OCI-LY1 (cell line): ENCODE measurements at regions not wholly inside any gene's neighbourhood (a gene's known extent, or its start where the extent isn't known, plus 50 kb on each side); places are given as distances from the start of the nearest gene placed in this dataset.

Experiments
- H2AFZ ChIP-seq: fragments of 200-600 bp; sonication (generic), shearing (Covaris generic); 2 replicates; pipeline ENCODE4 v1.6.0; 2014; ENCODE audit warnings: antibody characterized with exemption, mild to moderate bottlenecking, low read length
- H3F3A ChIP-seq: fragments of 200-600 bp; sonication (generic), shearing (Covaris generic); 2 replicates; pipeline ENCODE4 v1.6.0; 2014; ENCODE audit warnings: mild to moderate bottlenecking, antibody characterized with exemption, low read length, moderate library complexity; ENCODE audit not compliant: insufficient read depth
- H3K27ac ChIP-seq: fragments of 200-600 bp; sonication (generic); 2 replicates; pipeline ENCODE4 v1.5.1; 2014; ENCODE audit warnings: low read length, mixed run types, mild to moderate bottlenecking, low read depth; ENCODE audit not compliant: poor library complexity, severe bottlenecking
- H3K27me3 ChIP-seq: fragments of 200-600 bp; sonication (generic); 2 replicates; pipeline ENCODE4 v1.6.0; 2014; ENCODE audit warnings: antibody characterized with exemption, mild to moderate bottlenecking, low read length, moderate library complexity; ENCODE audit not compliant: insufficient read depth
- H3K36me3 ChIP-seq: fragments of 200-600 bp; sonication (generic); 2 replicates; pipeline ENCODE4 v1.6.1; 2014; ENCODE audit warnings: mild to moderate bottlenecking, antibody characterized with exemption, low read length, moderate library complexity, mixed read lengths; ENCODE audit not compliant: insufficient read depth
- H3K4me1 ChIP-seq: fragments of 200-600 bp; sonication (generic); 2 replicates; pipeline ENCODE4 v1.5.1; 2014; ENCODE audit warnings: mild to moderate bottlenecking, low read length, moderate library complexity; ENCODE audit not compliant: insufficient read depth, severe bottlenecking
- H3K4me2 ChIP-seq: fragments of 200-600 bp; sonication (generic), shearing (Covaris generic); 2 replicates; pipeline ENCODE4 v1.6.1; 2014; ENCODE audit warnings: low read length
- H3K4me3 ChIP-seq: fragments of 200-600 bp; sonication (generic); 2 replicates; pipeline ENCODE4 v1.5.1; 2014; ENCODE audit warnings: low read length, low read depth, mild to moderate bottlenecking, mixed read lengths; ENCODE audit not compliant: poor library complexity, severe bottlenecking
- H3K79me2 ChIP-seq: fragments of 200-600 bp; shearing (Covaris generic); 2 replicates; pipeline ENCODE4 v1.6.1; 2016; ENCODE audit warnings: mixed run types, low read length, mixed read lengths; ENCODE audit not compliant: insufficient read depth
- H3K9ac ChIP-seq: fragments of 200-600 bp; sonication (generic), shearing (Covaris generic); 2 replicates; pipeline ENCODE4 v1.6.1; 2014; ENCODE audit warnings: mild to moderate bottlenecking, low read length, mixed read lengths
- H3K9me2 ChIP-seq: fragments of 200-600 bp; sonication (generic), shearing (Covaris generic); 2 replicates; pipeline ENCODE4 v1.6.1; 2014; ENCODE audit warnings: low read depth, mild to moderate bottlenecking, low read length, mixed read lengths
- H3K9me3 ChIP-seq: fragments of 200-600 bp; shearing (Covaris generic); 2 replicates; pipeline ENCODE4 v1.6.1; 2014; ENCODE audit warnings: low read length, mixed read lengths
- H4K20me1 ChIP-seq: fragments of 200-600 bp; sonication (generic), shearing (Covaris generic); 2 replicates; pipeline ENCODE4 v1.6.0; 2016; ENCODE audit warnings: mild to moderate bottlenecking, low read length; ENCODE audit not compliant: insufficient read depth
- CTCF ChIP-seq: fragments of 200-600 bp; sonication (generic), shearing (Covaris generic); IDR thresholded peaks from 2 replicates; pipeline ENCODE4 v1.5.1; 2017; ENCODE audit warnings: mild to moderate bottlenecking, antibody characterized with exemption, low read length, moderate library complexity, mixed read lengths
- EZH2 ChIP-seq: fragments of 200-600 bp; sonication (generic), shearing (Covaris generic); IDR thresholded peaks from 2 replicates; pipeline ENCODE4 v1.8.0; 2017; ENCODE audit warnings: borderline replicate concordance, mixed run types, mild to moderate bottlenecking, antibody characterized with exemption, low read length, moderate library complexity, mixed read lengths

GRCh38 chr17:79141578-79142355 is 67.1 kb downstream of the ENGASE start:
- Histone ChIP-seq H3K9me3 (no peaks in the 10 kb centered on the region), H3K36me3 (no peaks in the 10 kb centered on the region), H4K20me1 (no peaks in the 10 kb centered on the region), H2AFZ (no peak overlapping the region), H3K9me2 (no peaks in the 10 kb centered on the region), H3K27ac (no peak overlapping the region), H3K4me1 (no peaks in the 10 kb centered on the region), H3K4me3 (no peak overlapping the region), H3K9ac (no peak overlapping the region), H3K4me2 (no peak overlapping the region), H3F3A (no peaks in the 10 kb centered on the region), H3K79me2 (no peaks in the 10 kb centered on the region), H3K27me3 (no peaks in the 10 kb centered on the region; the same call in 1 of the 2 replicates)
- TF ChIP-seq EZH2, result no peak
- TF ChIP-seq CTCF, result no peak

DNA sequence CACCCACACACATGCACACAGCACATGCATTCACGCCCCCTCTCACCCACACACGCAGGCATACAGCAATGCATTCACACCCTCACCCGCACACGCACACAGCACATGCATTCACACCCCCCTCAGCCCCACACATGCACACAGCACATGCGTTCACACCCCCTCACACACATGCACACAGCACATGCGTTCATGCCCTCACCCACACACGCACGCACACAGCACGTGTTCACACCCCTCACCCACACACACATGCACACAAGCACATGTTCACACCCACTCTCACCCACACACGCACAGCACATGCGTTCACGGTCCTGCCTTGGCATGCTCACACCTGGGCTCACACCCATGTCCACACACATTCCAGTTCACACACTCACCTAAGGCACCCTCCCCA is 64.2 kb downstream of the ENGASE start:
- no peaks in the 10 kb centered on the region for H3K79me2 ChIP-seq
- no peak overlapping the region for H3K9ac ChIP-seq
- H3K27ac ChIP-seq, result no peak overlapping the region
- no peak overlapping the region for H3K4me3 ChIP-seq
- TF ChIP-seq CTCF (no peak), EZH2 (no peak)
- no peaks in the 10 kb centered on the region for H4K20me1 ChIP-seq
- H3F3A ChIP-seq, result no peaks in the 10 kb centered on the region
- H3K4me1 ChIP-seq, result no peaks in the 10 kb centered on the region
- no peak overlapping the region for H2AFZ ChIP-seq
- peaks cover 3% of the 10 kb centered on the region; the same call in 1 of the 2 replicates for H3K27me3 ChIP-seq
- H3K36me3 ChIP-seq, result no peaks in the 10 kb centered on the region
- H3K9me2 ChIP-seq, result no peaks in the 10 kb centered on the region
- H3K4me2 ChIP-seq, result no peak overlapping the region
- H3K9me3 ChIP-seq, result no peaks in the 10 kb centered on the region

- Histone ChIP-seq H3K9ac (no peak overlapping the region), H3K4me3 (no peak overlapping the region), H3K9me3 (no peaks in the 10 kb centered on the region), H3K4me2 (no peak overlapping the region), H3K27ac (no peak overlapping the region), H4K20me1 (no peaks in the 10 kb centered on the region), H3K79me2 (no peaks in the 10 kb centered on the region), H3K4me1 (no peaks in the 10 kb centered on the region), H2AFZ (no peak overlapping the region), H3K9me2 (no peaks in the 10 kb centered on the region), H3K27me3 (peaks cover 3% of the 10 kb centered on the region; the same call in 1 of the 2 replicates), H3F3A (no peaks in the 10 kb centered on the region), H3K36me3 (no peaks in the 10 kb centered on the region)
- no peak for TF ChIP-seq CTCF
- TF ChIP-seq EZH2, result no peak
Measured at GRCh38 chr17:79137789-79138165, 63.2 kb downstream of the ENGASE start.
